GM12873 (cell line): ENCODE measurements at regions not wholly inside any gene's neighbourhood (a gene's known extent, or its start where the extent isn't known, plus 50 kb on each side); places are given as distances from the start of the nearest gene placed in this dataset.

Experiments used
- TF ChIP-seq, protein P1 (sequence below): IDR thresholded peaks from 2 replicates; pipeline ENCODE4 v1.5.1; 2012; ENCODE audit warnings: low read depth, mild to moderate bottlenecking, moderate library complexity, low read length, control low read depth; ENCODE audit not compliant: insufficient read depth; ENCODE audit errors: missing control alignments

DNA sequence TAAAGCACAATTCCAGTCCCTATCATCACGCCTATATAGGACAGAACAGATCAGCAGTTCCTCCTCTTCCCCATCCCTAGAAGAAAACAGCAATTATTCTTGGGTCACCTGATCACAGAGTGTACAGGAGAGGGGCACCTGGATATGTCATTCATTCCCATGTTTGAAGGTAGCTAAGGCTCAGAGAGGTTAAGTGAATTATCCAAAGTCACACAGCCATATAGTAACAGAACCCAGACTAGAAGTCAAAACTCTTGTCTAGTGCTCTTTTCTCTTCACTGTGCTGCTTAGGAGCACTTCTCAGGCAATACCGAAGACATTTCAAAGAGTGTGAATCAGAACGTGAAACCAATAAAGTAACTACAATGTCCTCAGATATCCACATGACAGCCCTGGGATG lies 93.0 kb upstream of the ATL2 start:
- TF ChIP-seq, protein P1, sequence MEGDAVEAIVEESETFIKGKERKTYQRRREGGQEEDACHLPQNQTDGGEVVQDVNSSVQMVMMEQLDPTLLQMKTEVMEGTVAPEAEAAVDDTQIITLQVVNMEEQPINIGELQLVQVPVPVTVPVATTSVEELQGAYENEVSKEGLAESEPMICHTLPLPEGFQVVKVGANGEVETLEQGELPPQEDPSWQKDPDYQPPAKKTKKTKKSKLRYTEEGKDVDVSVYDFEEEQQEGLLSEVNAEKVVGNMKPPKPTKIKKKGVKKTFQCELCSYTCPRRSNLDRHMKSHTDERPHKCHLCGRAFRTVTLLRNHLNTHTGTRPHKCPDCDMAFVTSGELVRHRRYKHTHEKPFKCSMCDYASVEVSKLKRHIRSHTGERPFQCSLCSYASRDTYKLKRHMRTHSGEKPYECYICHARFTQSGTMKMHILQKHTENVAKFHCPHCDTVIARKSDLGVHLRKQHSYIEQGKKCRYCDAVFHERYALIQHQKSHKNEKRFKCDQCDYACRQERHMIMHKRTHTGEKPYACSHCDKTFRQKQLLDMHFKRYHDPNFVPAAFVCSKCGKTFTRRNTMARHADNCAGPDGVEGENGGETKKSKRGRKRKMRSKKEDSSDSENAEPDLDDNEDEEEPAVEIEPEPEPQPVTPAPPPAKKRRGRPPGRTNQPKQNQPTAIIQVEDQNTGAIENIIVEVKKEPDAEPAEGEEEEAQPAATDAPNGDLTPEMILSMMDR, result no peak

DNA sequence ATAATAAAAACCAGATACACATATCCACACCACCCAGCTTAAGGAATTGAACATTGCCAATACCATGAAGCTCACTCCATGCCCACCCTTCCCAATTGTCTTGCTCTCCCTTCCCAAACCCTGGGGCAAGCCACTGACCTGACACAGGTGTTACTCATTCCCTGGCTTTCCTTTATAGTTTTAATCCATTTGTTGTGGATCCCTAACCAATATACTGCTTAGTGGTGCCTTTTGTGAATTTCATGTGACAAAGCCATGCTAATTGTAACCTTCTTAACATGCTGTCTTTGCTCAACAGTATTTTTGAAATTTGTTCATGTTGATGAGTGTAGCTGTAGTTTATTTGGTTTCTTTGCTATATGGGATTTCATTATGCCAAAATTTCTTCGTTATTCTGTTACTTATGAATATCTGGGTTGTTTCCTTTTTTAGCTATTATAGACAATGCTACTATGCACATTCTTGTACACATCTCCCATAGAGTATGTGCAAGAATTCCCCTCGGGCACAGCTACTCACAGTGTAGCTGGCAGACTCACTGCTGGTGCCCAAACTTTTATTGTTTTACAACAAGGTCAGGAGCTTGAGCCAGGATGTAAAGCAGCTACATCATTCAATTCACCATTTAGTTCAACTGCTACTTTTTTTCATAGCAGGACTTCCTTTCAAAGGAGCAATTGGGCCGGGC lies 90.8 kb upstream of the ATL2 start:
- TF ChIP-seq, protein P1, result no peak

DNA sequence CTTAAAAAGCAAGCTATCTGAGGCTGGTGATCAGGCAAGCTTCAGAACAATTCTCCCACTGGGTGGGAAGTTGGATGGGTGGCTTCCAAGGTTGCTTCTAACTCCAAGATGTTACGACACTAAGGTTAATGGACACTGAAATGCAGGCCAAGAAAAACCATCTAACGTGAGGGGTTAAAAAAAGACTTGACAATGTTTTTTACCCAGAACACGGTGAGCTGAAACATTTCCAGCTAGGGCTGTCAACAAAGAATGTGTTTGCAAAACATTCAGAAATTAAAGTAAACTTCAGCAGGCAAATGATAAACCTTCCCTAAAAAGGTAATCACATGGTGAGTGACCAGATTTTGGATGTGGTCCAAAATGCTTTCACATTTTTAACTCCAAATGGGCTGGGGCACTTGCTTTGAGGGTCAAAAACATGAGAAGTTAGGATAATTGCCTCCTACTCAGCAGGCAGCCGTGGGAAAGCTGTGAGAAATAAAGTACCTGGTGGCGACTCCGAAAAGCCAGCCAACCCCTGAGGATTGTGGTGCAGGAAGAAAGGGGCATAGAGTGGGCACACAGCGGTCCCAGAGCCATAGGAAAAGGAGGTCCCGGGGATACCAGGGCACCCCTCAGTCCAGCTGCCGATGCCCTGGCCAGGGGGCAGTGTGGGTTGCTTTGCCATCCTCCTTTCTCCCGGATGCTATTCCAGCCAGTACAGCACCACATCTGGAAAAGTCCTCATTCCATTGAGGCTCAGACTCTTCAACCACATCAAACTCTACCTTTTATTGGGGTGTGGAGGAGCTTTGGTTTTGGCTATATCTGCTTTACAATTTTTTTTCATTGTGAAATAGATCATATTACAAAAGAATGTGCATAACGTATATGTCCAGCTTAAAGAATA lies 90.0 kb upstream of the ATL2 start:
- TF ChIP-seq, protein P1, result no peak

DNA sequence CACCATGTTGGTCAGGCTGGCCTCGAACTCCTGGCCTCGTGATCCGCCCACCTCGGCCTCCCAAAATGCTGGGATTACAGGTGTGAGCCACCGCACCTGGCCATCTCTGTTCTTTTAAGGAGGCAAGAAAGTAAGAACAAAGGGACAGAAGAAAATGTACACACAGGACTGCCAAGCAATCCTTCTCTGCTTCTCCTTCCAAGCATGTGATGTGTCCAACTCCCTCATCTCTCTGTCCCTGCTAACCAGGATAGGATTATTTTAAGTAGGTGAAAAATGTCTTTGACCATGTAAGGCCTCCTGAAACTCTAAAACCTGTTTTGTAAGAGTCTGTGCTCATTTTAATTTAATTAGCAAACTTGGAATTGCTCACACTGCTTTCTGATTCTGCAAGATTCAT lies 89.3 kb upstream of the ATL2 start:
- TF ChIP-seq, protein P1, result no peak

DNA sequence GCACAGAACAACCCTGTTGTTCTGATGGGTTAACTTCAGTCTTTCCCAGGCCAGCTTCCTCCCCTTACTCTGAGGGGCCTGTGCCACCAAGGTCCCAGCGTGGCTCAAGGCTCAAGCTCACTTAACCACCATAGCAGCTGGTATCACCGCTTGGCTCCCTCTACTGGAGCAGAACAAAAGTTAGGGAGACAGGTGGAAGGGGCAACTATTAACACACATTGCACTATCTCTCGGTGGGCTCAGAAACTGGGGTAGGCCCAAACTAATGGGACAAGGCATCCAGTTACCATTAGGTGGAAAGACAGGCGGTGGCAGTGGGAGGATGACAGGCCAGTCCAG lies 88.7 kb upstream of the ATL2 start:
- TF ChIP-seq, protein P1, result peak; percentile 72

DNA sequence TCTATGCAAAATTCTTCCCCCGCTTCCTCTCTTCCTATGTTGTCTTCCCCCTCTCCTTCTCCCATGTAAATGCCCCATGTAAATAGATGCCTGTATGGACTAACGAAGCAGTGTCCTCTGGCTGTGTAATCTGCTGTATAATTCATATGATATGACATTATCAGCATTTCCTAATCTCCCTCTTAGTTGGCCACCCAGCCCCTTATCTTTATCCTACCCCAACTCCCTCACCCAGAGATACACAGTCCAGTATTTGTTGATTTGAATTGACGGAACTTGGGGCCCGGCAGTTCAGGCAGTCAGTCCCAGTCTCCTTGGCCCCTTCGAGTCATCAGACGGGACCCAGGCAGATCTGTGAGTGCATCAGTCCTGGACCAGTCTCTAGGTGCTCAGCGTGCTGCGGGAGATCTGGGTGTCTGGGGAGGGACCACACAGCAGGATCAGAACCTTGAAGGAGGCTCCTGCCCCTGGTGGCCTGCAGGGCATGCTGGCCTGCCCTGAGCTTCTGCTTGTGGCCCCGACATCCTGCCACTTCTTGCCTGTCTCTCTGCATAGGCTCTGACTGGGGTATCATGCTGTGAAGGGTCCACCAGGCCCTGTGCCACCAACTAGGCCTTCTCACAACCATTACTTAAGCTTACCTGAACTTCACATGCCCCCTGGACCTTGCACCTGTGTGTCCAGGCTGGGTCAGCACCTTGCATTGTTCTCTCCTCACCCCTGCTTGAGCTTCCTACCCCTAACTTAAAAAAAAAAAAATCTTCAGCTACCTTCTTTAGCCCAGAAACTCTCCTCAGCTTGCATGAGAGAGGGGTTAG lies 88.1 kb upstream of the ATL2 start:
- TF ChIP-seq, protein P1, result no peak

DNA sequence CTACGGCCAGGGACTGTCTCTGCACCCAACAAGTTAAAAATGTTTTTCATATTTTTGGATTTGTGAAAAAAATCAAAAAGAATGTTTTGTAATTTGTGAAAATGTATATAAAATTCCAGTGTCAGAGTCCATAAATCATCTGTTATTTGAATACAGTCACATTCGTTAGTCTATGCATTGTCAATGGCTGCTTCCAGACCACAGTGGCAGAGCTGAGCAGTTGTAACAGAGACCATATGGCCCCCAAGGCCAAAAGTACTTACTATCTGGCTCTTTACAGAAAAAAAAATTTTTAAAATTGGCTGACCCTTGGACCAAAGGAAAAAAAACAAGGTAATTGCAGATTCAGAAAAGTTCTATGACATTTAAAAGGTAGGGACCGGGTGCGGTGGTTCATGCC lies 86.7 kb upstream of the ATL2 start:
- TF ChIP-seq, protein P1, result no peak
